Suprapubic skin (tissue), 4 donors: ENCODE measurements at regions not wholly inside any gene's neighbourhood (a gene's known extent, or its start where the extent isn't known, plus 50 kb on each side); places are given as distances from the start of the nearest gene placed in this dataset.

ENCODE experiments used
- DNase-seq, 2 donors: peaks; one replicate each; pipeline ENCODE4 v3.0.0-alpha.2; 2019; ENCODE audit warnings: low spot score in 2 of 2
- H3K27ac ChIP-seq: fragments of 200-600 bp; sonication (generic); one replicate; pipeline ENCODE4 v1.5.1; 2019
- H3K27me3 ChIP-seq: fragments of 200-600 bp; sonication (generic); one replicate; pipeline ENCODE4 v1.5.1; 2019
- H3K36me3 ChIP-seq: fragments of 200-600 bp; sonication (generic); one replicate; pipeline ENCODE4 v1.5.1; 2019
- H3K4me1 ChIP-seq: fragments of 200-600 bp; sonication (generic); one replicate; pipeline ENCODE4 v1.5.1; 2019
- H3K4me3 ChIP-seq: fragments of 200-600 bp; sonication (generic); one replicate; pipeline ENCODE4 v1.5.1; 2019; ENCODE audit warnings: mild to moderate bottlenecking
- H3K9me3 ChIP-seq: fragments of 200-600 bp; sonication (generic); one replicate; pipeline ENCODE4 v1.5.1; 2019
- CTCF ChIP-seq, 2 donors: fragments of 200-600 bp in 1 of 2; fragments of 450-650 bp in 1 of 2; sonication (generic) in 1 of 2; IDR thresholded peaks; one replicate each; pipeline ENCODE4 v1.5.1; 2016 to 2019; ENCODE audit warnings: antibody characterized with exemption in 2 of 2, mild to moderate bottlenecking in 1 of 2, moderate library complexity in 1 of 2
- EP300 ChIP-seq: sonication (generic); formaldehyde crosslinking; IDR thresholded peaks from one replicate; pipeline ENCODE4 v1.6.1; 2017; ENCODE audit warnings: antibody characterized with exemption
- POLR2A ChIP-seq, 2 donors: fragments of 450-650 bp; IDR thresholded peaks; one replicate each; pipeline ENCODE4 v1.6.1; 2017; ENCODE audit warnings: antibody characterized with exemption in 2 of 2, mild to moderate bottlenecking in 2 of 2, moderate library complexity in 2 of 2
- POLR2AphosphoS5 ChIP-seq, 3 donors: sonication (generic); formaldehyde crosslinking; IDR thresholded peaks; one replicate each; pipeline ENCODE4 v1.6.1; 2017; ENCODE audit warnings: antibody characterized with exemption in 3 of 3
- WGBS: methylation state at CpG from one replicate; pipeline ENCODE4 v1.1.5; 2018; 5-methylcytosine and 5-hydroxymethylcytosine counted together

DNA sequence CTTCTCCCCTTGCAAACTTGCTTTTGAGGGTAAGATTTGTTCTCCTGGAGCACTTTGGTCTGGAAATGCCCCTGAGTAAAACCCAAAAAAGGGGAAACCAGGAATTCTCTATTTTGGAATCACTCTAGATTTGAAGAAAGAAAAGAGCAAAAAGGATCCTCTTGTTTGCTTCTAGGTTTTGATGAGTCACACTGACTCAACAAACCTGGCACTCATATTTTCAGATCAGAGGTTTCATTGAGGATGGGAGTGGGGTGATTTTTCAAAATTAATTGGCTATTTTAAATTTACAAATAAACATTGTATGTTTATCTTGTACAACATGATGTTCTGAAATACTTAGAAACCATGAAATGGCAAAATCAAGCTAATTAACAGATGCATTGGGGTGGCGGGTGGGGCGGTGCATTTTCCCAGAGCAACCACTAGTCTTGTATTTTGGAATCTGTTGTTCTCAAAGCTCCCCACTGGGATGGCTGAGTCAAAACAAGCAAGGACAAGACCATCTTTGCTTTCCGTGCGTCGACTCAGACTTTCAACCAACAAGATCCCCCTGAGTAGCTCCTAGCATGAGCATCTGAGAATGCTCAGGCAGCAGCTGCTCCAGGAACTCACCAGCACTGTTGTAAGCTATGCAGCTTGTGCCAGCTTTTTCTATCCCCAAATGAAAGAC, 451.4 kb downstream of the WDR72 start:
- DNase-seq, result no peak
- H3K27me3 ChIP-seq, result no peaks in the 10 kb centered on the region
- H3K9me3 ChIP-seq, result no peaks in the 10 kb centered on the region
- no peaks in the 10 kb centered on the region for H3K36me3 ChIP-seq
- WGBS, result 78% methylated on average over 5 of the region's 5 CpGs
- no peaks in the 10 kb centered on the region for H3K4me1 ChIP-seq
- H3K4me3 ChIP-seq, result no peak overlapping the region
- no peak overlapping the region for H3K27ac ChIP-seq
- TF ChIP-seq POLR2A (IDR thresholded peaks at IDR 0.05) (no peak), CTCF (IDR thresholded peaks at IDR 0.05) (no peak)

- Histone ChIP-seq H3K27ac (no peak overlapping the region), H3K4me3 (no peak overlapping the region), H3K9me3 (no peaks in the 10 kb centered on the region), H3K27me3 (no peaks in the 10 kb centered on the region), H3K36me3 (no peaks in the 10 kb centered on the region), H3K4me1 (no peaks in the 10 kb centered on the region)
- no peak for TF ChIP-seq POLR2A (IDR thresholded peaks at IDR 0.05)
- TF ChIP-seq CTCF (IDR thresholded peaks at IDR 0.05), result no peak
- no peak for TF ChIP-seq EP300
- no peak for TF ChIP-seq POLR2AphosphoS5 (IDR thresholded peaks at IDR 0.05)
- WGBS, result 79% methylated on average over 2 of the region's 2 CpGs
- DNase-seq, result no peak
Observed at GRCh38 chr15:53305554-53305953, 453.9 kb downstream of the WDR72 start.

- Histone ChIP-seq H3K4me1 (no peaks in the 10 kb centered on the region), H3K27ac (no peak overlapping the region), H3K9me3 (no peaks in the 10 kb centered on the region), H3K4me3 (no peak overlapping the region), H3K27me3 (no peaks in the 10 kb centered on the region), H3K36me3 (no peaks in the 10 kb centered on the region)
- WGBS, result 82% methylated on average over 1 of the region's 1 CpG
- DNase-seq, result no peak
- TF ChIP-seq CTCF (IDR thresholded peaks at IDR 0.05) (no peak), EP300 (no peak), POLR2AphosphoS5 (IDR thresholded peaks at IDR 0.05) (no peak), POLR2A (IDR thresholded peaks at IDR 0.05) (no peak)
Observed at GRCh38 chr15:53305101-53305500, 454.4 kb downstream of the WDR72 start.

- H3K4me3 ChIP-seq, result no peak overlapping the region
- no peaks in the 10 kb centered on the region for H3K4me1 ChIP-seq
- DNase-seq, result no peak
- no peaks in the 10 kb centered on the region for H3K36me3 ChIP-seq
- H3K9me3 ChIP-seq, result no peaks in the 10 kb centered on the region
- TF ChIP-seq EP300 (no peak), POLR2AphosphoS5 (IDR thresholded peaks at IDR 0.05) (no peak), CTCF (IDR thresholded peaks at IDR 0.05) (no peak), POLR2A (IDR thresholded peaks at IDR 0.05) (no peak)
- H3K27ac ChIP-seq, result no peak overlapping the region
- WGBS, result 84% methylated on average over 4 of the region's 4 CpGs
- H3K27me3 ChIP-seq, result no peaks in the 10 kb centered on the region
Observed at GRCh38 chr15:53297828-53298227, 461.6 kb downstream of the WDR72 start.

GRCh38 chr15:53296603-53297002, 462.9 kb downstream of the WDR72 start:
- H3K36me3 ChIP-seq, result no peaks in the 10 kb centered on the region
- H3K27ac ChIP-seq, result no peak overlapping the region
- no peaks in the 10 kb centered on the region for H3K9me3 ChIP-seq
- DNase-seq, result no peak
- no peaks in the 10 kb centered on the region for H3K4me1 ChIP-seq
- 47% methylated on average over 4 of the region's 4 CpGs for WGBS
- no peaks in the 10 kb centered on the region for H3K27me3 ChIP-seq
- no peak overlapping the region for H3K4me3 ChIP-seq
- no peak for TF ChIP-seq EP300
- TF ChIP-seq POLR2AphosphoS5 (IDR thresholded peaks at IDR 0.05), result no peak
- no peak for TF ChIP-seq POLR2A (IDR thresholded peaks at IDR 0.05)
- TF ChIP-seq CTCF (IDR thresholded peaks at IDR 0.05), result no peak
